ENCODE measurements at regions not wholly inside any gene's neighbourhood (a gene's known extent, or its start where the extent isn't known, plus 50 kb on each side); places are given as distances from the start of the nearest gene placed in this dataset.

GRCh38 chrX:4379071-4379470 lies 665.6 kb upstream of the PRKX start:
- DNase-seq (ENCODE audit: low spot score in 2 of 2) (no peak), ATAC-seq (ENCODE audit: low read depth) (no peak)
- H3K9me3 Mint-ChIP-seq, result no peaks in the 10 kb centered on the region
- H3K27ac Mint-ChIP-seq, result no peak overlapping the region
- no peaks in the 10 kb centered on the region for H3K36me3 Mint-ChIP-seq
- H3K4me3 Mint-ChIP-seq, result no peak overlapping the region
- no peaks in the 10 kb centered on the region for H3K27me3 Mint-ChIP-seq
- H3K4me1 Mint-ChIP-seq, result no peaks in the 10 kb centered on the region

- no peaks in the 10 kb centered on the region for H3K9me3 Mint-ChIP-seq
- ATAC-seq (ENCODE audit: low read depth) (no peak), DNase-seq (ENCODE audit: low spot score in 2 of 2) (no peak)
- H3K27ac Mint-ChIP-seq, result no peak overlapping the region
- no peaks in the 10 kb centered on the region for H3K36me3 Mint-ChIP-seq
- H3K4me3 Mint-ChIP-seq, result no peak overlapping the region
- H3K27me3 Mint-ChIP-seq, result no peaks in the 10 kb centered on the region
- no peaks in the 10 kb centered on the region for H3K4me1 Mint-ChIP-seq
Observed at GRCh38 chrX:4373791-4374190, 660.3 kb upstream of the PRKX start.

GRCh38 chrX:4358577-4358976 lies 645.1 kb upstream of the PRKX start:
- no peak for ATAC-seq (ENCODE audit: low read depth)
- Mint-ChIP-seq H3K36me3 (no peaks in the 10 kb centered on the region), H3K4me1 (no peaks in the 10 kb centered on the region), H3K4me3 (no peak overlapping the region), H3K27ac (no peak overlapping the region), H3K27me3 (no peaks in the 10 kb centered on the region), H3K9me3 (no peaks in the 10 kb centered on the region)
- DNase-seq (ENCODE audit: low spot score in 2 of 2), result no peak

- DNase-seq (ENCODE audit: low spot score in 2 of 2), result no peak
- Mint-ChIP-seq H3K4me1 (no peaks in the 10 kb centered on the region), H3K4me3 (no peak overlapping the region), H3K36me3 (no peaks in the 10 kb centered on the region), H3K9me3 (peaks cover 1% of the 10 kb centered on the region), H3K27ac (no peak overlapping the region), H3K27me3 (no peaks in the 10 kb centered on the region)
- no peak for ATAC-seq (ENCODE audit: low read depth)
Observed at GRCh38 chrX:4322916-4323315, 609.5 kb upstream of the PRKX start.

GRCh38 chrX:4320436-4320947 lies 607.0 kb upstream of the PRKX start:
- DNase-seq (ENCODE audit: low spot score in 2 of 2) (no peak), ATAC-seq (ENCODE audit: low read depth) (no peak)
- H3K36me3 Mint-ChIP-seq, result no peaks in the 10 kb centered on the region
- peaks cover 1% of the 10 kb centered on the region for H3K9me3 Mint-ChIP-seq
- H3K27me3 Mint-ChIP-seq, result no peaks in the 10 kb centered on the region
- H3K4me3 Mint-ChIP-seq, result no peak overlapping the region
- no peak overlapping the region for H3K27ac Mint-ChIP-seq
- no peaks in the 10 kb centered on the region for H3K4me1 Mint-ChIP-seq

GRCh38 chrX:4315891-4316290 lies 602.4 kb upstream of the PRKX start:
- ATAC-seq (ENCODE audit: low read depth) (no peak), DNase-seq (ENCODE audit: low spot score in 2 of 2) (no peak)
- H3K4me1 Mint-ChIP-seq, result no peaks in the 10 kb centered on the region
- no peak overlapping the region for H3K4me3 Mint-ChIP-seq
- no peak overlapping the region for H3K27ac Mint-ChIP-seq
- H3K27me3 Mint-ChIP-seq, result no peaks in the 10 kb centered on the region
- H3K36me3 Mint-ChIP-seq, result no peaks in the 10 kb centered on the region
- H3K9me3 Mint-ChIP-seq, result peaks cover 7% of the 10 kb centered on the region

- Mint-ChIP-seq H3K9me3 (peaks cover 7% of the 10 kb centered on the region), H3K36me3 (no peaks in the 10 kb centered on the region), H3K27me3 (no peaks in the 10 kb centered on the region), H3K4me1 (no peaks in the 10 kb centered on the region), H3K27ac (no peak overlapping the region), H3K4me3 (no peak overlapping the region)
- DNase-seq (ENCODE audit: low spot score in 2 of 2) (no peak), ATAC-seq (ENCODE audit: low read depth) (no peak)
Observed at GRCh38 chrX:4314586-4314985, 601.1 kb upstream of the PRKX start.

- H3K36me3 Mint-ChIP-seq, result no peaks in the 10 kb centered on the region
- H3K4me3 Mint-ChIP-seq, result no peak overlapping the region
- peaks cover 3% of the 10 kb centered on the region for H3K9me3 Mint-ChIP-seq
- no peaks in the 10 kb centered on the region for H3K27me3 Mint-ChIP-seq
- H3K4me1 Mint-ChIP-seq, result no peaks in the 10 kb centered on the region
- DNase-seq (ENCODE audit: low spot score in 2 of 2), result no peak
- no peak overlapping the region for H3K27ac Mint-ChIP-seq
- no peak for ATAC-seq (ENCODE audit: low read depth)
Observed at GRCh38 chrX:4277122-4277521, 563.7 kb upstream of the PRKX start.

GRCh38 chrX:4268676-4269075 lies 555.2 kb upstream of the PRKX start:
- Mint-ChIP-seq H3K36me3 (no peaks in the 10 kb centered on the region), H3K4me3 (no peak overlapping the region), H3K4me1 (no peaks in the 10 kb centered on the region), H3K9me3 (no peaks in the 10 kb centered on the region), H3K27ac (no peak overlapping the region), H3K27me3 (no peaks in the 10 kb centered on the region)
- DNase-seq (ENCODE audit: low spot score in 2 of 2) (no peak), ATAC-seq (ENCODE audit: low read depth) (no peak)

- H3K27ac Mint-ChIP-seq, result no peak overlapping the region
- no peaks in the 10 kb centered on the region for H3K36me3 Mint-ChIP-seq
- ATAC-seq (ENCODE audit: low read depth), result no peak
- DNase-seq (ENCODE audit: low spot score in 2 of 2), result no peak
- H3K27me3 Mint-ChIP-seq, result no peaks in the 10 kb centered on the region
- no peaks in the 10 kb centered on the region for H3K9me3 Mint-ChIP-seq
- H3K4me1 Mint-ChIP-seq, result no peaks in the 10 kb centered on the region
- no peak overlapping the region for H3K4me3 Mint-ChIP-seq
Observed at GRCh38 chrX:4265036-4265435, 551.6 kb upstream of the PRKX start.

GRCh38 chrX:4263030-4263803 lies 549.8 kb upstream of the PRKX start:
- H3K9me3 Mint-ChIP-seq, result no peaks in the 10 kb centered on the region
- ATAC-seq (ENCODE audit: low read depth) (no peak), DNase-seq (ENCODE audit: low spot score in 2 of 2) (no peak)
- no peaks in the 10 kb centered on the region for H3K4me1 Mint-ChIP-seq
- no peak overlapping the region for H3K27ac Mint-ChIP-seq
- no peaks in the 10 kb centered on the region for H3K27me3 Mint-ChIP-seq
- no peaks in the 10 kb centered on the region for H3K36me3 Mint-ChIP-seq
- H3K4me3 Mint-ChIP-seq, result no peak overlapping the region

- Mint-ChIP-seq H3K4me1 (peaks cover 6% of the 10 kb centered on the region), H3K27me3 (no peaks in the 10 kb centered on the region), H3K9me3 (peaks cover 5% of the 10 kb centered on the region), H3K36me3 (no peaks in the 10 kb centered on the region), H3K4me3 (no peak overlapping the region), H3K27ac (peak overlapping the region; percentile 61)
- ATAC-seq (ENCODE audit: low read depth), result peak; percentile 60
- no peak for DNase-seq (ENCODE audit: low spot score in 2 of 2)
Observed at GRCh38 chrX:4253092-4253491, 539.6 kb upstream of the PRKX start.

- ATAC-seq (ENCODE audit: low read depth), result no peak
- Mint-ChIP-seq H3K27me3 (no peaks in the 10 kb centered on the region), H3K4me1 (peaks cover 6% of the 10 kb centered on the region), H3K4me3 (no peak overlapping the region), H3K27ac (no peak overlapping the region), H3K9me3 (peaks cover 5% of the 10 kb centered on the region), H3K36me3 (no peaks in the 10 kb centered on the region)
- DNase-seq (ENCODE audit: low spot score in 2 of 2), result no peak
Observed at GRCh38 chrX:4249401-4249800, 536.0 kb upstream of the PRKX start.

- H3K4me3 Mint-ChIP-seq, result no peak overlapping the region
- no peaks in the 10 kb centered on the region for H3K36me3 Mint-ChIP-seq
- ATAC-seq (ENCODE audit: low read depth), result no peak
- no peaks in the 10 kb centered on the region for H3K27me3 Mint-ChIP-seq
- no peak overlapping the region for H3K27ac Mint-ChIP-seq
- H3K4me1 Mint-ChIP-seq, result no peaks in the 10 kb centered on the region
- no peak for DNase-seq (ENCODE audit: low spot score in 2 of 2)
- no peaks in the 10 kb centered on the region for H3K9me3 Mint-ChIP-seq
Observed at GRCh38 chrX:4243759-4244158, 530.3 kb upstream of the PRKX start.

GRCh38 chrX:4240541-4241194 lies 527.2 kb upstream of the PRKX start:
- Mint-ChIP-seq H3K27me3 (no peaks in the 10 kb centered on the region), H3K9me3 (no peaks in the 10 kb centered on the region), H3K4me1 (no peaks in the 10 kb centered on the region), H3K36me3 (no peaks in the 10 kb centered on the region), H3K27ac (no peak overlapping the region), H3K4me3 (no peak overlapping the region)
- peak; percentile 0 to 11 for DNase-seq (ENCODE audit: low spot score in 2 of 2)
- peak; percentile 65 for ATAC-seq (ENCODE audit: low read depth)
